GM21515 (cell line): ENCODE measurements at regions not wholly inside any gene's neighbourhood (a gene's known extent, or its start where the extent isn't known, plus 50 kb on each side); places are given as distances from the start of the nearest gene placed in this dataset.

Experiments used
- ATAC-seq: cut with Tn5 transposase; IDR thresholded peaks from one replicate; pipeline ENCODE4 v1.9.1; 2021; ENCODE audit not compliant: unreplicated experiment

- no peak for ATAC-seq
Observed at GRCh38 chr22:46087816-46088277, 62.5 kb upstream of the PPARA start.

DNA sequence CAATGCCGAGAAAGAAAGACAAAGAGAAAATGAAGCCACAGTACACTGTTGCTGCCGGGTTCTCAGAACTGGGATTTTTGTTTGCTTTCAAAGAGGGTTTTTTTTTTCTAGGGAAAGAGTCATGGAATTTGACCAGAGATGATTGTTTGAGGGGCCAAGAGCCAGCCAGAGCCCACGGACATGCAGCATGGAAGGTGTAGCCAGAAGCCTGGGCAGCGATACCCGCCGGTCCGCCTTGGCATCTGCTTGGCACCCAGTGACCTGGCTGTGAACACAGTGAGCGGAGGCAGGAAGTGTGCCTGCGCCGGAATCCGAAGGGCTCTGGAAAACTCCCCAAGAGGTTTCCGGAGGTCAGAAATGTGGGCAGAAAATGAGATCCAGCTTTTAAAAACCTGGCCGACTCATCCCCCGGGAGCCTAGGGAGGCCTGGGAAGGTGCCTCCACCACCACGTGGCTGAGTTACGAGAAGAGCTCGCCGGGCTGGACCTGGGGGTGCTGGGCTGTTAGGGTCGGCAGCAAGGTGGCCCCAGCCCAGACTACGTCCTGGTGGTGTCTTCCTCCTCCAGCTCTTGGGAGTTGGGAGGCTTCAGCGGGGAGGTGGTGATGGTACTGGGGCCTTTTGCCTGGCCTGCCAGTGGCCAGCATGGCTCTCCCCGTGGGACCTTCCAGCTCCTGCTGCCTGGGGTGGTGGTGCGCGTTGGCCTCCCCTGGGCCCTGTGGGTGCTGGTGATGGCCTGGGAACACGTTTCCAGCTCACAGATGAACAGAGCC, 61.6 kb upstream of the PPARA start:
- no peak for ATAC-seq

GRCh38 chr22:46089426-46090035, 60.8 kb upstream of the PPARA start:
- ATAC-seq: no peak

DNA sequence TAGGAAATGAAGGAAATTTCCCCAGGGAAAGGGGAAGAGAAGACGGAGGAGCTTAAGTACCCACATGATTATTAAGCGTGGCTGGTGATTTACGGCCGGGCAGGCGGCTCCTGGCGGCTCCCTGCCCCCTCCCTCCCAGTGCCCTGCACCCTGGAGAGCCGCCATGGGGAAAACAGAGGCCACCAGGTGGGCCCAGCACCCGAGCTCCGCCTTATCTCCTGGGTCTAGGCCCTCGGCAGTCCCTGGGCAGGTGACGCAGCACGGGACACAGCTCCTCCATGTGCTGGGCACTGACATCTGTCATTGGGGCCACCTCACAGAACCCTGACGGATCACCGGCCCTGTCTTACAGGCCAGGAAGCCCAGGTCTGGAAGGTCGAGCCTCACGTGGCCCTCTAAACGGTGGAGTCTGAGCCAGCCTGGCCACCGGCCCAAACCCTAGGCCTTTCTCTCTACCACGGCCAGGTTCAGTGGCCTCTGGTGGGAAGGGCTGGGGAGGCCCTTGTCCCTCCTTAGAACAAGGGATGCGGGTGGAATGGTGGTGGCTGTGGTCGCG, 60.2 kb upstream of the PPARA start:
- no peak for ATAC-seq

DNA sequence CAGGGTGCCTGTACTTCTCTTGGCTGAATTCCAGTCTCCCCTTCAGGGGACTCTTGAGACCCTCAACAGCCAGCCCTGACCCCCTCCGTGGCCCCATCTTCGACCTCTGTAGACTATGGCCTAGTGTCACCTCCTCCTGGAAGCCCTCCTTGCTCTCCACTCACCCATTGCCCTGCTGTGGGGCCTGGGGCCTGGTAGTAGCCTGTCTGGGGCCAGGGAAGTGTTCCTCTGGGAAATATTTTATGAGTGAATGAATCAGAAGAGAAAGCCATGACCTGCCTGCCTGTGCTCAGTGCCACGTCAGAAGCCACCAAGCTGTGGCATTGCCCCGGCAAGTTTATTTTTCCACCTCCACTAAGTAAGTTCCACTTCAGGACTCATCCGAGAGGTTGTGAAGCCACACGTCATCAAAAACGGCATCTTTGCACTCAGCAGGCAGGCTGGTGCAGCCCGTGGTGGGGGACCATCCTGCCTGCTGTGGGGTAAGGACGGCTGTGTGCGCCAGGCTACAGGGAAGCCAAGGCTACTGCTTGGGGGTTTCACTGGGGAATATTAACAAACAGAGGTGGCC, 59.6 kb upstream of the PPARA start:
- ATAC-seq: no peak

GRCh38 chr22:46091277-46091977, 58.9 kb upstream of the PPARA start:
- ATAC-seq: no peak

GRCh38 chr22:46092011-46092410, 58.3 kb upstream of the PPARA start:
- no peak for ATAC-seq

DNA sequence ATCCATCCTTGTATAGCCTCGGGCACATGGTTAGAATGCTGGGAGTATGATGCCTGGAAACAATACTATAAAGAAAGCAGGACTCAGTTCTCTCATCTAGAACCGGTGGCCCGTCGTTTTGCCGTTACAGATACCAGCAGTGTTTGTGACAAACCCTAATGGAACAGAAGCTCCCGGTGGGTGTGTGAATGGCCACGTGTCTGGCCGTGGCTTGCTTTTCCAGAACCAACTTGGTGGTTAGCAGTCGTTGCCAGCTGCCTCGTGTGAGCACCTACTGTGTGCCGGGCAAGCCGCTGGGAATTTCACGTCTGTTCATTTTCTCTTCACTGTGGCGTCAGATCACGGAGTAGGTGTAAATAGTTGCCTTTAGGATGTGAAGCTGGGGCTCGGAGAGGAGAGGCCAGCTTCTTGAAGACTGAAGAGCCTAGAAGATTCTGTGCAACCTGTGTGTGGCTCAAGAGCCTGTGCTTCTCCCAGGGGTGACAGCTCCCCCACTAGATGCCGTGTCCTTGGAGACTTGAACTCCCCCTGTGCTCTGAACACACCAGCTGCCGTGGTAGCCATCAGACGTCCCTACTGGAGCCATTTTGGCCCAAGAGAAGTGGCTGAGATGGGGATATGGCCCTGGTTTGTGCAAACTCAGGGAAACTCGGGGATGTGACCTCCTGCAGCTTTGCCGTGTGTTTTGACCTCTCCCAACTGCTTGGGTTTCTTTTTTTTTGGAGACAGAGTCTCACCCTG, 57.5 kb upstream of the PPARA start:
- no peak for ATAC-seq

- ATAC-seq: no peak
Observed at GRCh38 chr22:46093796-46094195, 56.5 kb upstream of the PPARA start.

DNA sequence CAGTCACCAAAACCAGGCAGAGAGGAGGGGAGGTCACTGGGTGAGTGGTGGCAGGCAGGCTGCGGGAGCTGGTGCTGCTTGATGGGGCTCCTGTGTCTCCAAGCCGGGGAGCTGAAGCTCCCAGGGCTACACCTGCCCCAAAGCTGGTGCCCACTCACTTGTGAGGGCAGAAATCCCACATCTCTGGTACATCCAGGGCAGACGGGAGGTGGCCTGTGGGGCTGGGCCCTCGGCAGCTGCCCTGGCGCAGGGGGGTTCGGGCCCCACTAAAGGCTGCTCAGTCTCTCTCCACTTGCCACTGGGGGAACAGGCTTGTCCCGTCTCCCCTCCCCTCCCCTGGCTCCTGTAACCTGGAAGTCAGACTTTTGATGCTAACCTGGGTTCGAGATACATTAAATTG, 55.6 kb upstream of the PPARA start:
- no peak for ATAC-seq

GRCh38 chr22:46096051-46096450, 54.3 kb upstream of the PPARA start:
- ATAC-seq: no peak

GRCh38 chr22:46096706-46097230, 53.6 kb upstream of the PPARA start:
- no peak for ATAC-seq

DNA sequence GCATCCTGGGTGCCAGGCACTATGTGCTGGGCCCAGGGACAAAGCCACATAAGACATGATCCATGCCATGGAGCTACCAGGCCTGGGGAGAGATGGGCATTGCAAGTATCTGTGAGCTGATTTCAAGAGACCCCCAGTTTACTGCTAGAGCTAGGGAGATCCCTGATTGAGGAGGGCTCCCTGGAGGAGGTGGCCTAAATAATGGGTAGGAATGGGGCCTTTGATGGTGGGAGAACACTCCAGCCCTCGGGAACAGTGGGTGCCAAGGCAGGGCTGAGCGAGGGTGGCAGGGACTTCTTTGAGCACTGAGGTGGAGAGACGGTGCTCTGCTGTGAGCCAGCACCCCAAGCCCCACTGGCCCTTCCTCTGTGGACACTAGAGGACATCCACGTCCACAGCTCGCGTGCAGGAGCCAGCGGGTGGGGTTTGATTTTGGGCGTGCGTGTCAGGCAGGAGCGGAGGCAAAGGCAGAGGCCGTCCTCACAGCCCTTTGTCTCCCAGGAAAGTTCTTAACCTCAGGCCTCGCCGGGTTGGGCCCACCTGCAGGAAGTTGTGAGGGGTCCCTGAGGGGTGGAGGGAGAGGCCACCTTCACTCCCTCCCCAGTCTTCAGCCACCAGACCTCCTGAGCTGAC, 52.9 kb upstream of the PPARA start:
- no peak for ATAC-seq

- ATAC-seq: no peak
Observed at GRCh38 chr22:46098525-46099475, 51.5 kb upstream of the PPARA start.

- ATAC-seq: no peak
Observed at GRCh38 chr22:46099740-46100139, 50.6 kb upstream of the PPARA start.

DNA sequence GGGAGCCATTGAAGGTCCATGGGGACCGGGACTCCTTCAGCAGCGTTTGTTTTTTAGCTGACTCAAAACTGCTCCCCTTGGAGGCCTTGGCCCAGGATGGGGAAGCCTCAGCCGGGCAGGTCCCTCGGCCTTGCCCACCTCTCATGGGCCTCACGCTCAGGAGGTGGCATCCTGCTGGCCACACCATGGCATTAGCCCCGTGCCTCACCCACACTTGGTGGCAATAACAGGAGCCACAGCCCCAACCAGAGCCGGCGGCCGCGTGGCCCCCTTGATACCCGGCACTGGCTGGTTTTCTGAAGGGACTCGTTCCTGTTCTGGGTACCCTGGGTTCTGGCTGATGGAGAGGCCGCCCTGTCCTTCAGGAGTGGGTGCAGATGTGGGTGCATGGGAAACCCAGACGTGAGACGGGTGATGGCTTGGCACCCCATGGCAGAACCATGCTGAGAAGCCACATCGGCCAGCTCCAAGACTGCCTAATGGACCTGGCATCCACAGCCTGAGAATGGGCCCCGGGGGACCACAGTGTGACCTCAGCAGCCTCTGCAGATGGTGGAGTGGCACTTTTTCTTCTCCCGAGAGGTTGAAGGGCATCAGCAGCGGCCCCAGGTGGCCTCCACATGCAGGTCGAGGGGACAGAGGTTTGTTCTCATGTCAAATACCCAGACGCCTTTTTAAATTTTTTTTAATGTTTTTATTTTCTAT, 49.8 kb upstream of the PPARA start:
- no peak for ATAC-seq
